Gastrocnemius medialis (tissue), 4 donors: ENCODE measurements at regions not wholly inside any gene's neighbourhood (a gene's known extent, or its start where the extent isn't known, plus 50 kb on each side); places are given as distances from the start of the nearest gene placed in this dataset.

Source experiments
- CTCF ChIP-seq, 5 experiments: fragments of 450-650 bp in 3 of 5; fragments of 200-600 bp in 2 of 5; sonication (generic) in 2 of 5; IDR thresholded peaks in 4 of 5; conservative IDR thresholded peaks in 1 of 5; 1 replicate in 4 of 5; 2 replicates in 1 of 5; pipeline ENCODE4 v1.5.1; 2016 to 2019; ENCODE audit warnings: antibody characterized with exemption in 5 of 5, mild to moderate bottlenecking in 3 of 5, moderate library complexity in 3 of 5
- POLR2A ChIP-seq, 2 donors: fragments of 450-650 bp; IDR thresholded peaks; one replicate each; pipeline ENCODE4 v1.6.1; 2017; ENCODE audit warnings: antibody characterized with exemption in 2 of 2, mild to moderate bottlenecking in 2 of 2, moderate library complexity in 2 of 2

- TF ChIP-seq CTCF (IDR thresholded peaks at IDR 0.05 in 4 of 5, conservative IDR thresholded peaks at IDR 0.05 in 1 of 5) (no peak), POLR2A (IDR thresholded peaks at IDR 0.05) (no peak)
Observed at GRCh38 chr1:72759486-72759885, 477.1 kb upstream of the NEGR1 start.
